ENCODE measurements at regions not wholly inside any gene's neighbourhood (a gene's known extent, or its start where the extent isn't known, plus 50 kb on each side); places are given as distances from the start of the nearest gene placed in this dataset.

DNA sequence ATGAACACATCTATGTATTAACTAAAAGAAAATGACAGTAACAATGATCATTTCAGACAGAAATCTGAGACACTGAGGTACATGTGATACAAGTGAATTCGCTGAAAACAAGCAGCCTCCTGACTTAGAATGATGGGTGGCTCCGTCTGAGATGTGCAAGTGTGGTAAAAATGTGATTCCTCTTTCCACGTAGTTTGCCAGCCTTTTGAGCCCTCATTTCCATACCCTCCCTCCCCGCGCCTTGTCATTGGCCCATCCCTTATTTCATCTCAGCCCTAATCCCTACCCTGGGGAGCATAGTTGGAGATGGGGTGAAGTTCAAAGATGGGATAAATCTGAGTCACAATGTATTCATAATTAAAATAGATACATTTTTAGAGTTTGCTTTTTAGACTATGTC lies 107.8 kb downstream of the BMP4 start:
- peaks cover 3% of the 10 kb centered on the region for H3K4me1 ChIP-seq (ENCODE audit: control insufficient read depth, insufficient read depth, low read depth, low read length)
- H3K36me3 ChIP-seq (ENCODE audit: control insufficient read depth in 1 of 2, insufficient read depth in 2 of 2, low read depth in 1 of 2, low read length in 2 of 2) = no peaks in the 10 kb centered on the region
- no peaks in the 10 kb centered on the region for H3K79me1 ChIP-seq (replicated peaks; ENCODE audit: low read length, poor library complexity, severe bottlenecking)
- H2BK12ac ChIP-seq (ENCODE audit: low read length in 2 of 2) = peak overlapping the region in 1 of 2 experiments; percentile 97
- H4K91ac ChIP-seq (ENCODE audit: low read length) = peak overlapping the region; percentile 58
- H3K9me3 ChIP-seq (ENCODE audit: control insufficient read depth, low read length) = no peaks in the 10 kb centered on the region
- no peak for DNase-seq
- no peak overlapping the region for H3K23ac ChIP-seq (ENCODE audit: low read length in 2 of 2)
- H3K27ac ChIP-seq (ENCODE audit: low read length, poor library complexity, severe bottlenecking) = no peak overlapping the region
- 100% methylated on average over 1 of the region's 5 CpGs for WGBS
- H2AK5ac ChIP-seq (ENCODE audit: low read length, severe bottlenecking) = peak overlapping the region; percentile 98
- no peak overlapping the region for H3K4ac ChIP-seq (ENCODE audit: low read depth in 1 of 2, low read length in 2 of 2)
- H2AFZ ChIP-seq (ENCODE audit: low read depth, low read length) = no peak overlapping the region
- no peak overlapping the region for H2BK5ac ChIP-seq (ENCODE audit: low read depth, low read length, poor library complexity, severe bottlenecking)
- H2BK120ac ChIP-seq (ENCODE audit: low read depth, low read length) = no peak overlapping the region
- H3K4me3 ChIP-seq (ENCODE audit: insufficient read depth in 1 of 2, low read depth in 1 of 2, low read length in 2 of 2) = no peak overlapping the region
- H3K18ac ChIP-seq (ENCODE audit: low read depth in 1 of 2, low read length in 2 of 2) = peak overlapping the region in 1 of 2 experiments; percentile 40
- H2BK15ac ChIP-seq (ENCODE audit: low read depth, poor library complexity, severe bottlenecking) = no peak overlapping the region
- no peak overlapping the region for H3K14ac ChIP-seq (ENCODE audit: low read length in 2 of 2)
- no peak overlapping the region for H3K4me2 ChIP-seq (ENCODE audit: low read length, poor library complexity, severe bottlenecking)
- no peaks in the 10 kb centered on the region for H3K27me3 ChIP-seq (ENCODE audit: control insufficient read depth in 1 of 2, insufficient read depth in 1 of 2, low read length in 2 of 2)
- no peak overlapping the region for H4K8ac ChIP-seq (ENCODE audit: low read length)
- no peak overlapping the region for H3K9ac ChIP-seq (ENCODE audit: low read length)

DNA sequence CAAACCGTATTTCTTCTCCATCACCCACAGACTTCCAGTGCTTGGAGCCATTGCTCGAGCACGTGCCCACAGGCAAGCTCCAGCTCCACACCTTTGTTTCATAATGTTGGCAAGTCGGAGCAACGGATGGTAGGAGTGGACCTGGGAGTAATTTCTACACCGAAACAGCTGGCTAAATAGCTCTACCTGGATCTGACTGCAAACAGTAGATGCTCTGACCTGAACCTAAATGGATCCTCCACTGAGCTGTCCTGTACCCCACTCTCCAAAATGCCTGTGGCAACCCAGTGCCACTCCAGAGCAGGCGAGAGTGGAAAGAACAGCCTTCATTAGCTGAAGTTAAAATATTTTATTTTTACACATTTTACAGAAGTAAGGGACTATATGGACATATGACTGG lies 108.7 kb downstream of the BMP4 start:
- no peak overlapping the region for H2AFZ ChIP-seq (ENCODE audit: low read depth, low read length)
- H3K9ac ChIP-seq (ENCODE audit: low read length) = no peak overlapping the region
- no peak overlapping the region for H3K4ac ChIP-seq (ENCODE audit: low read depth in 1 of 2, low read length in 2 of 2)
- H2BK12ac ChIP-seq (ENCODE audit: low read length in 2 of 2) = no peak overlapping the region
- H3K4me2 ChIP-seq (ENCODE audit: low read length, poor library complexity, severe bottlenecking) = no peak overlapping the region
- no peak overlapping the region for H3K23ac ChIP-seq (ENCODE audit: low read length in 2 of 2)
- H3K4me1 ChIP-seq (ENCODE audit: control insufficient read depth, insufficient read depth, low read depth, low read length) = peaks cover 3% of the 10 kb centered on the region
- no peak overlapping the region for H4K91ac ChIP-seq (ENCODE audit: low read length)
- H2AK5ac ChIP-seq (ENCODE audit: low read length, severe bottlenecking) = no peak overlapping the region
- H3K18ac ChIP-seq (ENCODE audit: low read depth in 1 of 2, low read length in 2 of 2) = no peak overlapping the region
- no peak overlapping the region for H2BK120ac ChIP-seq (ENCODE audit: low read depth, low read length)
- no peak overlapping the region for H2BK15ac ChIP-seq (ENCODE audit: low read depth, poor library complexity, severe bottlenecking)
- H3K9me3 ChIP-seq (ENCODE audit: control insufficient read depth, low read length) = no peaks in the 10 kb centered on the region
- no peak overlapping the region for H3K14ac ChIP-seq (ENCODE audit: low read length in 2 of 2)
- H3K36me3 ChIP-seq (ENCODE audit: control insufficient read depth in 1 of 2, insufficient read depth in 2 of 2, low read depth in 1 of 2, low read length in 2 of 2) = no peaks in the 10 kb centered on the region
- no peak overlapping the region for H3K4me3 ChIP-seq (ENCODE audit: insufficient read depth in 1 of 2, low read depth in 1 of 2, low read length in 2 of 2)
- no peak overlapping the region for H4K8ac ChIP-seq (ENCODE audit: low read length)
- H2BK5ac ChIP-seq (ENCODE audit: low read depth, low read length, poor library complexity, severe bottlenecking) = no peak overlapping the region
- 96% methylated on average over 6 of the region's 7 CpGs for WGBS
- no peak overlapping the region for H3K27ac ChIP-seq (ENCODE audit: low read length, poor library complexity, severe bottlenecking)
- no peaks in the 10 kb centered on the region for H3K27me3 ChIP-seq (ENCODE audit: control insufficient read depth in 1 of 2, insufficient read depth in 1 of 2, low read length in 2 of 2)
- no peaks in the 10 kb centered on the region for H3K79me1 ChIP-seq (replicated peaks; ENCODE audit: low read length, poor library complexity, severe bottlenecking)
- no peak for DNase-seq

DNA sequence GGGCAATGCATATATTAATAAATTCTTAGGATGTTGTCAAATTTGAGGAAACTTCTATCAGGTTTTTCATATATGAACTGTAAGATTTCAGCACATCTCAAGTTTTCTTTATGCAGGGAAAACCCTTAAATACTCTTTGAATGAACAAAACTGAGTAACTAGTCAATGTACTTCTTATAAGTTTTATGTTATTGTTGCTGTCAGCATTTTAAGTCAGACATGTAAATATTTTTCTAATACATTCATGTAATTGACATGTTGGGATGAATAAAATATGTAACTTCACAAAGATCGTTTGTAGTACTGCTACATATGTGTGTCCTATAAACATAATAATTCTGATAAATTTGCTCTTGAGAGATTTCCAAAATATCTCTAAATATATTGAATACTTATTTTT lies 109.6 kb downstream of the BMP4 start:
- Histone ChIP-seq H3K14ac (ENCODE audit: low read length in 2 of 2) (no peak overlapping the region), H3K36me3 (ENCODE audit: control insufficient read depth in 1 of 2, insufficient read depth in 2 of 2, low read depth in 1 of 2, low read length in 2 of 2) (no peaks in the 10 kb centered on the region), H4K8ac (ENCODE audit: low read length) (no peak overlapping the region), H2BK15ac (ENCODE audit: low read depth, poor library complexity, severe bottlenecking) (no peak overlapping the region), H3K27ac (ENCODE audit: low read length, poor library complexity, severe bottlenecking) (no peak overlapping the region), H3K4me2 (ENCODE audit: low read length, poor library complexity, severe bottlenecking) (no peak overlapping the region), H3K4me3 (ENCODE audit: insufficient read depth in 1 of 2, low read depth in 1 of 2, low read length in 2 of 2) (no peak overlapping the region), H2AK5ac (ENCODE audit: low read length, severe bottlenecking) (no peak overlapping the region), H2BK12ac (ENCODE audit: low read length in 2 of 2) (no peak overlapping the region), H3K9ac (ENCODE audit: low read length) (no peak overlapping the region), H3K18ac (ENCODE audit: low read depth in 1 of 2, low read length in 2 of 2) (no peak overlapping the region), H3K79me1 (replicated peaks; ENCODE audit: low read length, poor library complexity, severe bottlenecking) (no peaks in the 10 kb centered on the region), H4K91ac (ENCODE audit: low read length) (no peak overlapping the region), H3K23ac (ENCODE audit: low read length in 2 of 2) (no peak overlapping the region), H2AFZ (ENCODE audit: low read depth, low read length) (no peak overlapping the region), H2BK120ac (ENCODE audit: low read depth, low read length) (no peak overlapping the region), H3K27me3 (ENCODE audit: control insufficient read depth in 1 of 2, insufficient read depth in 1 of 2, low read length in 2 of 2) (no peaks in the 10 kb centered on the region), H3K4me1 (ENCODE audit: control insufficient read depth, insufficient read depth, low read depth, low read length) (peaks cover 5% of the 10 kb centered on the region), H3K9me3 (ENCODE audit: control insufficient read depth, low read length) (no peaks in the 10 kb centered on the region), H3K4ac (ENCODE audit: low read depth in 1 of 2, low read length in 2 of 2) (no peak overlapping the region), H2BK5ac (ENCODE audit: low read depth, low read length, poor library complexity, severe bottlenecking) (no peak overlapping the region)
- no CpG with 5 or more reads among the region's 1 CpG for WGBS
- DNase-seq = no peak

DNA sequence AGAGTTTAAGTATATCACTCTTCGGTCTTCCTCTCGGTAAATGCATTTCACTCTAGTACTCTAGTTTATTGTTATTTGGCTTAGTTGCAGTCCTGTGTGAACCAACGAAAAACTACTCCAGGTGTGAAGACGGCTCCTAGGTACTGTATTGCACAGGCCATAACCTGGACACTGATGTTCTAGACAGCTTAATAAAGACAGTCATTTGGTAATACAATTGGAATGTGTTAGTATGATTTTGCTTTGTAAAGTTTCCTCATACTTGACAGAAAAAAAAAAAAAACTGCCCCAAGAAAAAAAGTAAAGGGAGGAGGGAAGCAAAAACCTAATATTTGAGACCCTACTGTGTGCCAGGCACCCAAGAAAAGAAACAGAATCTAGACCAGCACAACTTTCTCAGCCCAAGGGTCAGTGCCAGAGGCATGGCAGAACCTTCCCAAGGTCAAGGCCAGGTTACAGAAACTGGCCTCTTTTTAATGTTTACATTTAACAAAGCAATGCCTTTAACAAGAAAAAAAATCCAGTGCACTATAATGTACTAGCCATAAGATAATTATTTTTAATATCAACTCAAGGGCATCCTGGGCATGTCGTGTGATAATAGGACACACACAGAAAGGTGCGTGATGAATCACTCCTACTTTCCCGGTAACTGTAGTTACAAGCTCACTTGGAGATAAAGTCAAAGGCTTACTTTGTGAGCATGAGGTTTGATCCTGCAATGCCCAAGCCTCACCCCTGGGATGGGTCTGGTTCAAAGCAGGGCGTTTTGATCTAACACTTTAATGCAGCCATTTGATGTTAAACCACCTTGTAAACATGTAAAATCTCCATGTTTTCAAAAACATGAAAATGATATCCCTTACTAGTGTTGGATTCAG lies 110.6 kb downstream of the BMP4 start:
- Histone ChIP-seq H2BK120ac (ENCODE audit: low read depth, low read length) (no peak overlapping the region), H4K91ac (ENCODE audit: low read length) (no peak overlapping the region), H3K27ac (ENCODE audit: low read length, poor library complexity, severe bottlenecking) (no peak overlapping the region), H3K4me3 (ENCODE audit: insufficient read depth in 1 of 2, low read depth in 1 of 2, low read length in 2 of 2) (no peak overlapping the region), H3K9me3 (ENCODE audit: control insufficient read depth, low read length) (no peaks in the 10 kb centered on the region), H3K23ac (ENCODE audit: low read length in 2 of 2) (no peak overlapping the region), H2BK12ac (ENCODE audit: low read length in 2 of 2) (no peak overlapping the region), H3K9ac (ENCODE audit: low read length) (no peak overlapping the region), H3K4me1 (ENCODE audit: control insufficient read depth, insufficient read depth, low read depth, low read length) (peaks cover 5% of the 10 kb centered on the region), H3K14ac (ENCODE audit: low read length in 2 of 2) (no peak overlapping the region), H3K4ac (ENCODE audit: low read depth in 1 of 2, low read length in 2 of 2) (no peak overlapping the region), H3K4me2 (ENCODE audit: low read length, poor library complexity, severe bottlenecking) (peak overlapping the region; percentile 33), H3K18ac (ENCODE audit: low read depth in 1 of 2, low read length in 2 of 2) (peak overlapping the region in 1 of 2 experiments; percentile 25), H2AK5ac (ENCODE audit: low read length, severe bottlenecking) (no peak overlapping the region), H3K36me3 (ENCODE audit: control insufficient read depth in 1 of 2, insufficient read depth in 2 of 2, low read depth in 1 of 2, low read length in 2 of 2) (no peaks in the 10 kb centered on the region), H2BK15ac (ENCODE audit: low read depth, poor library complexity, severe bottlenecking) (no peak overlapping the region), H4K8ac (ENCODE audit: low read length) (no peak overlapping the region), H2BK5ac (ENCODE audit: low read depth, low read length, poor library complexity, severe bottlenecking) (no peak overlapping the region), H3K79me1 (replicated peaks; ENCODE audit: low read length, poor library complexity, severe bottlenecking) (no peaks in the 10 kb centered on the region), H2AFZ (ENCODE audit: low read depth, low read length) (no peak overlapping the region), H3K27me3 (ENCODE audit: control insufficient read depth in 1 of 2, insufficient read depth in 1 of 2, low read length in 2 of 2) (no peaks in the 10 kb centered on the region)
- WGBS = over 99% methylated on average over 7 of the region's 8 CpGs
- no peak for DNase-seq
